Keratinocyte (primary cell): ENCODE measurements at regions not wholly inside any gene's neighbourhood (a gene's known extent, or its start where the extent isn't known, plus 50 kb on each side); places are given as distances from the start of the nearest gene placed in this dataset.

Source experiments
- DNase-seq: peaks from one replicate; pipeline ENCODE4 v3.0.0-alpha.2; 2011; ENCODE audit warnings: low read depth, missing footprints, low spot score
- FAIRE-seq: peaks from 2 replicates; lab custom pipeline; 2011; peaks lifted over from hg19 to GRCh38; lab: Jason Lieb, UNC
- H2AFZ ChIP-seq: 2 replicates; pipeline ENCODE4 v1.6.0; 2012; ENCODE audit warnings: low read length, control low read depth, inconsistent platforms; ENCODE audit not compliant: control insufficient read depth
- H3K27ac ChIP-seq: 2 replicates; pipeline ENCODE4 v1.5.1; 2011; ENCODE audit warnings: low read length; ENCODE audit not compliant: control insufficient read depth, insufficient read depth
- H3K27me3 ChIP-seq: 3 replicates; pipeline ENCODE4 v1.6.0; 2011; ENCODE audit warnings: low read length; ENCODE audit not compliant: control insufficient read depth, insufficient read depth; ENCODE audit errors: extremely low read depth
- H3K36me3 ChIP-seq, 2 experiments: 2 replicates in 1 of 2; 3 replicates in 1 of 2; pipeline ENCODE4 v1.5.1; 2011; ENCODE audit warnings: low read length in 2 of 2, mild to moderate bottlenecking in 1 of 2; ENCODE audit not compliant: control insufficient read depth in 2 of 2, insufficient read depth in 2 of 2; ENCODE audit errors: extremely low read depth in 1 of 2
- H3K4me1 ChIP-seq: 3 replicates; pipeline ENCODE4 v1.5.1; 2011; ENCODE audit warnings: low read length; ENCODE audit not compliant: control insufficient read depth, insufficient read depth; ENCODE audit errors: extremely low read depth
- H3K4me2 ChIP-seq: 3 replicates; pipeline ENCODE4 v1.6.0; 2011; ENCODE audit warnings: low read depth, low read length; ENCODE audit not compliant: control insufficient read depth, insufficient read depth; ENCODE audit errors: extremely low read depth
- H3K4me3 ChIP-seq, 3 experiments: fragments of 200-600 bp in 1 of 3; sonication (generic) in 1 of 3; 2 replicates in 2 of 3; 3 replicates in 1 of 3; pipeline ENCODE4 v1.5.1; 2011 to 2016; ENCODE audit warnings: low read length in 3 of 3, mild to moderate bottlenecking in 3 of 3, control low read depth in 2 of 3, inconsistent platforms in 1 of 3, low read depth in 1 of 3, mixed read lengths in 1 of 3, mixed run types in 1 of 3, moderate library complexity in 1 of 3; ENCODE audit not compliant: control insufficient read depth in 2 of 3, insufficient read depth in 2 of 3; ENCODE audit errors: extremely low read depth in 1 of 3
- H3K79me2 ChIP-seq: 2 replicates; pipeline ENCODE4 v1.6.0; 2012; ENCODE audit warnings: low read length; ENCODE audit not compliant: control insufficient read depth, insufficient read depth
- H3K9ac ChIP-seq: 3 replicates; pipeline ENCODE4 v1.6.0; 2011; ENCODE audit warnings: low read length; ENCODE audit not compliant: control insufficient read depth, insufficient read depth; ENCODE audit errors: extremely low read depth
- H3K9me1 ChIP-seq: 3 replicates; pipeline ENCODE4 v1.6.0; 2011; ENCODE audit warnings: low read length; ENCODE audit not compliant: control insufficient read depth, insufficient read depth; ENCODE audit errors: extremely low read depth
- H3K9me3 ChIP-seq: 2 replicates; pipeline ENCODE4 v1.5.1; 2012; ENCODE audit warnings: low read depth, low read length; ENCODE audit not compliant: control insufficient read depth
- H4K20me1 ChIP-seq: 3 replicates; pipeline ENCODE4 v1.6.0; 2011; ENCODE audit warnings: low read length; ENCODE audit not compliant: control insufficient read depth, insufficient read depth; ENCODE audit errors: extremely low read depth
- CTCF ChIP-seq, 3 experiments: IDR thresholded peaks in 1 of 3; conservative IDR thresholded peaks in 1 of 3; optimal IDR thresholded peaks in 1 of 3; 2 replicates in 2 of 3; 3 replicates in 1 of 3; pipeline versions ENCODE3 to v1.5.1; 2011; ENCODE audit warnings: low read length in 3 of 3, mild to moderate bottlenecking in 3 of 3, moderate library complexity in 2 of 3, control low read depth in 1 of 3, inconsistent platforms in 1 of 3; ENCODE audit not compliant: insufficient read depth in 2 of 3; ENCODE audit errors: extremely low read depth in 1 of 3
- EZH2 ChIP-seq: IDR thresholded peaks from one replicate; pipeline ENCODE4 v1.6.1; 2012; ENCODE audit warnings: inconsistent platforms, mild to moderate bottlenecking, low read length, moderate library complexity
- dilution Hi-C: fragments of 300-500 bp; cut with MboI; formaldehyde crosslinking; loops from one replicate; pipeline ENCODE4 v1.7.0; 2020; ENCODE audit warnings: low sequenced_read_pairs; ENCODE audit not compliant: extremely low pct_ligation_motif_present

GRCh38 chr5:97923997-97924396 lies 741.0 kb upstream of the RIOK2 start:
- dilution Hi-C loops, result no loop called here
- H3K36me3 ChIP-seq, result no peaks in the 10 kb centered on the region

GRCh38 chr5:97929383-97929782 lies 746.3 kb upstream of the RIOK2 start:
- peak; percentile 26 for FAIRE-seq

More at GRCh38 chr5:97923997-97924396, 741.0 kb upstream of the RIOK2 start:
- FAIRE-seq (no peak), DNase-seq (no peak)
- no peak overlapping the region for H2AFZ ChIP-seq
- TF ChIP-seq EZH2, result no peak
- TF ChIP-seq CTCF (optimal IDR thresholded peaks at IDR 0.05 in 1 of 3, IDR thresholded peaks at IDR 0.05 in 1 of 3, conservative IDR thresholded peaks at IDR 0.05 in 1 of 3; ENCODE audit: extremely low read depth in 1 of 3, insufficient read depth in 2 of 3, low read length in 3 of 3), result no peak
- H3K9me3 ChIP-seq, result no peaks in the 10 kb centered on the region
- no peak overlapping the region for H3K9ac ChIP-seq
- H3K27me3 ChIP-seq, result no peaks in the 10 kb centered on the region
- no peak overlapping the region for H3K27ac ChIP-seq
- H3K4me2 ChIP-seq, result no peak overlapping the region
- H3K4me1 ChIP-seq, result no peaks in the 10 kb centered on the region
- no peaks in the 10 kb centered on the region for H3K79me2 ChIP-seq
- no peaks in the 10 kb centered on the region for H4K20me1 ChIP-seq
- H3K9me1 ChIP-seq, result no peaks in the 10 kb centered on the region
- H3K4me3 ChIP-seq, result no peak overlapping the region

More at GRCh38 chr5:97929383-97929782, 746.3 kb upstream of the RIOK2 start:
- Histone ChIP-seq H3K4me3 (no peak overlapping the region), H3K4me1 (no peaks in the 10 kb centered on the region), H3K27ac (no peak overlapping the region), H3K27me3 (no peaks in the 10 kb centered on the region), H2AFZ (no peak overlapping the region), H3K9me1 (no peaks in the 10 kb centered on the region), H3K36me3 (no peaks in the 10 kb centered on the region), H3K9ac (no peak overlapping the region), H4K20me1 (no peaks in the 10 kb centered on the region), H3K4me2 (no peak overlapping the region), H3K9me3 (no peaks in the 10 kb centered on the region), H3K79me2 (no peaks in the 10 kb centered on the region)
- TF ChIP-seq EZH2, result no peak
- TF ChIP-seq CTCF (optimal IDR thresholded peaks at IDR 0.05 in 1 of 3, IDR thresholded peaks at IDR 0.05 in 1 of 3, conservative IDR thresholded peaks at IDR 0.05 in 1 of 3; ENCODE audit: extremely low read depth in 1 of 3, insufficient read depth in 2 of 3, low read length in 3 of 3), result no peak
- dilution Hi-C loops, result no loop called here
- no peak for DNase-seq
